Transverse colon (tissue), 4 donors: ENCODE measurements at regions not wholly inside any gene's neighbourhood (a gene's known extent, or its start where the extent isn't known, plus 50 kb on each side); places are given as distances from the start of the nearest gene placed in this dataset.

Experiments
- DNase-seq: peaks from one replicate; pipeline ENCODE4 v3.0.0-alpha.2; 2019
- H3K27ac ChIP-seq, 4 donors: fragments of 200-600 bp; sonication (generic); 2 replicates each; pipeline ENCODE4 v1.5.1; 2016 to 2018; ENCODE audit warnings: inconsistent platforms in 4 of 4
- H3K27me3 ChIP-seq: fragments of 200-600 bp; sonication (generic); 2 replicates; pipeline ENCODE4 v1.5.1; 2017; ENCODE audit warnings: inconsistent platforms
- H3K36me3 ChIP-seq, 4 donors: fragments of 200-600 bp; sonication (generic); 2 replicates each; pipeline ENCODE4 v1.5.1; 2017 to 2019; ENCODE audit warnings: inconsistent platforms in 4 of 4
- H3K4me1 ChIP-seq, 4 donors: fragments of 200-600 bp; sonication (generic); 2 replicates each; pipeline ENCODE4 v1.5.1; 2017 to 2020; ENCODE audit warnings: inconsistent platforms in 4 of 4
- H3K4me3 ChIP-seq, 4 donors: fragments of 200-600 bp; sonication (generic); 1 replicate in 1 of 4; 2 replicates in 3 of 4; pipeline versions ENCODE4 v1.5.1 to v1.6.1; 2017 to 2019; ENCODE audit warnings: inconsistent platforms in 4 of 4
- H3K9me3 ChIP-seq, 2 donors: fragments of 200-600 bp; sonication (generic); 2 replicates each; pipeline ENCODE4 v1.5.1; 2017 to 2019; ENCODE audit warnings: inconsistent platforms in 2 of 2
- CTCF ChIP-seq, 5 experiments: fragments of 200-600 bp in 3 of 5; fragments of 450-650 bp in 2 of 5; sonication (generic) in 3 of 5; IDR thresholded peaks; 1 replicate in 2 of 5; 2 replicates in 3 of 5; pipeline ENCODE4 v1.5.1; 2016 to 2017; ENCODE audit warnings: antibody characterized with exemption in 5 of 5, inconsistent platforms in 3 of 5, mild to moderate bottlenecking in 2 of 5, moderate library complexity in 1 of 5
- EP300 ChIP-seq: sonication (generic); formaldehyde crosslinking; IDR thresholded peaks from one replicate; pipeline ENCODE4 v1.6.1; 2017; ENCODE audit warnings: antibody characterized with exemption, low read depth
- POLR2A ChIP-seq: fragments of 450-650 bp; IDR thresholded peaks from one replicate; pipeline ENCODE4 v1.6.1; 2016; ENCODE audit warnings: antibody characterized with exemption, mild to moderate bottlenecking, moderate library complexity
- POLR2AphosphoS5 ChIP-seq, 3 donors: sonication (generic); formaldehyde crosslinking; IDR thresholded peaks; one replicate each; pipeline ENCODE4 v1.6.1; 2016; ENCODE audit warnings: antibody characterized with exemption in 3 of 3
- WGBS, 2 donors: methylation state at CpG; one replicate each; pipeline ENCODE4 v1.1.5; 2018; ENCODE audit warnings: low coverage in 1 of 2; 5-methylcytosine and 5-hydroxymethylcytosine counted together
- in situ Hi-C, 4 donors: fragments of 200-750 bp; cut with MboI; loops; one replicate each; pipeline versions ENCODE4 v1.15.0 to v1.15.1; 2017; ENCODE audit warnings: low sequenced_read_pairs in 3 of 4, low pct_ligation_motif_present in 1 of 4, low pct_unique_long_range_greater_than_20kb in 1 of 4
- intact Hi-C: fragments of 100-400 bp; cut with DNase I; formaldehyde crosslinking; loops from one replicate; pipeline ENCODE4 v1.15.1; 2023; ENCODE audit warnings: low total_unique reads

GRCh38 chr1:81288689-81289088, 512.0 kb upstream of the ADGRL2 start:
- H3K9me3 ChIP-seq, result no peaks in the 10 kb centered on the region
- no peak for DNase-seq
- intact Hi-C loops (no loop called here), in situ Hi-C loops (no loop called here)
- no peaks in the 10 kb centered on the region for H3K4me1 ChIP-seq
- no peak for TF ChIP-seq POLR2A
- no peak for TF ChIP-seq EP300
- TF ChIP-seq CTCF (IDR thresholded peaks at IDR 0.05), result no peak
- TF ChIP-seq POLR2AphosphoS5 (IDR thresholded peaks at IDR 0.05), result no peak
- no peaks in the 10 kb centered on the region for H3K36me3 ChIP-seq
- 83 to 90% methylated on average over 2 of the region's 2 CpGs for WGBS, 2 donors
- no peak overlapping the region for H3K27ac ChIP-seq
- H3K4me3 ChIP-seq, result no peak overlapping the region
- no peaks in the 10 kb centered on the region for H3K27me3 ChIP-seq

- TF ChIP-seq POLR2AphosphoS5 (IDR thresholded peaks at IDR 0.05) (no peak), CTCF (IDR thresholded peaks at IDR 0.05) (no peak), EP300 (no peak), POLR2A (no peak)
- in situ Hi-C loops (no loop called here), intact Hi-C loops (no loop called here)
- H3K27me3 ChIP-seq, result no peaks in the 10 kb centered on the region
- no peaks in the 10 kb centered on the region for H3K36me3 ChIP-seq
- WGBS, 2 donors, result 42 to 71% methylated on average over 2 of the region's 2 CpGs
- H3K27ac ChIP-seq, result no peak overlapping the region
- no peak for DNase-seq
- H3K9me3 ChIP-seq, result no peaks in the 10 kb centered on the region
- H3K4me1 ChIP-seq, result no peaks in the 10 kb centered on the region
- H3K4me3 ChIP-seq, result no peak overlapping the region
Observed at GRCh38 chr1:81287411-81288080, 513.2 kb upstream of the ADGRL2 start.

GRCh38 chr1:81270051-81270450, 530.7 kb upstream of the ADGRL2 start:
- H3K9me3 ChIP-seq, result no peaks in the 10 kb centered on the region
- no peak overlapping the region for H3K4me3 ChIP-seq
- in situ Hi-C loops (no loop called here), intact Hi-C loops (no loop called here)
- no peaks in the 10 kb centered on the region for H3K4me1 ChIP-seq
- H3K36me3 ChIP-seq, result no peaks in the 10 kb centered on the region
- WGBS, 2 donors, result 79 to 89% methylated on average over 2 of the region's 2 CpGs
- no peak overlapping the region for H3K27ac ChIP-seq
- no peak for DNase-seq
- TF ChIP-seq CTCF (IDR thresholded peaks at IDR 0.05) (no peak), EP300 (no peak), POLR2AphosphoS5 (IDR thresholded peaks at IDR 0.05) (no peak), POLR2A (no peak)
- H3K27me3 ChIP-seq, result no peaks in the 10 kb centered on the region

GRCh38 chr1:81264976-81265375, 535.8 kb upstream of the ADGRL2 start:
- H3K4me3 ChIP-seq, result no peak overlapping the region
- intact Hi-C loops, result no loop called here

More at GRCh38 chr1:81264976-81265375, 535.8 kb upstream of the ADGRL2 start:
- Histone ChIP-seq H3K4me1 (no peaks in the 10 kb centered on the region), H3K27me3 (no peaks in the 10 kb centered on the region), H3K9me3 (no peaks in the 10 kb centered on the region), H3K36me3 (no peaks in the 10 kb centered on the region), H3K27ac (no peak overlapping the region)
- 71 to 74% methylated on average over 3 of the region's 3 CpGs for WGBS, 2 donors
- TF ChIP-seq EP300 (no peak), CTCF (IDR thresholded peaks at IDR 0.05) (no peak), POLR2A (no peak), POLR2AphosphoS5 (IDR thresholded peaks at IDR 0.05) (no peak)
- in situ Hi-C loops, result no loop called here
- no peak for DNase-seq
